GM19351 (cell line): ENCODE measurements at regions not wholly inside any gene's neighbourhood (a gene's known extent, or its start where the extent isn't known, plus 50 kb on each side); places are given as distances from the start of the nearest gene placed in this dataset.

Experiments
- ATAC-seq: cut with Tn5 transposase; IDR thresholded peaks from one replicate; pipeline ENCODE4 v1.9.1; 2021; ENCODE audit warnings: mild to moderate bottlenecking, moderate library complexity; ENCODE audit not compliant: unreplicated experiment

- ATAC-seq = no peak
Measured at GRCh38 chr7:52712938-52713337, 322.5 kb upstream of the POM121L12 start.

GRCh38 chr7:52711951-52712350, 323.5 kb upstream of the POM121L12 start:
- ATAC-seq = no peak

GRCh38 chr7:52708846-52709245, 326.6 kb upstream of the POM121L12 start:
- no peak for ATAC-seq

GRCh38 chr7:52705768-52706167, 329.7 kb upstream of the POM121L12 start:
- no peak for ATAC-seq

GRCh38 chr7:52700349-52700748, 335.1 kb upstream of the POM121L12 start:
- no peak for ATAC-seq

GRCh38 chr7:52695973-52696595, 339.3 kb upstream of the POM121L12 start:
- ATAC-seq = no peak

GRCh38 chr7:52691257-52691656, 344.2 kb upstream of the POM121L12 start:
- ATAC-seq = no peak

GRCh38 chr7:52689912-52690311, 345.5 kb upstream of the POM121L12 start:
- no peak for ATAC-seq

- ATAC-seq = no peak
Measured at GRCh38 chr7:52685333-52685732, 350.1 kb upstream of the POM121L12 start.

- no peak for ATAC-seq
Measured at GRCh38 chr7:52684388-52684787, 351.0 kb upstream of the POM121L12 start.

- ATAC-seq = no peak
Measured at GRCh38 chr7:52682993-52683392, 352.4 kb upstream of the POM121L12 start.

GRCh38 chr7:52670608-52671225, 364.7 kb upstream of the POM121L12 start:
- no peak for ATAC-seq

- no peak for ATAC-seq
Measured at GRCh38 chr7:52669031-52669430, 366.4 kb upstream of the POM121L12 start.

GRCh38 chr7:52668435-52668834, 367.0 kb upstream of the POM121L12 start:
- no peak for ATAC-seq

- ATAC-seq = no peak
Measured at GRCh38 chr7:52659178-52659577, 376.3 kb upstream of the POM121L12 start.

GRCh38 chr7:52656098-52656497, 379.3 kb upstream of the POM121L12 start:
- no peak for ATAC-seq

GRCh38 chr7:52652621-52653020, 382.8 kb upstream of the POM121L12 start:
- ATAC-seq = no peak

GRCh38 chr7:52648872-52649271, 386.6 kb upstream of the POM121L12 start:
- ATAC-seq = no peak

- no peak for ATAC-seq
Measured at GRCh38 chr7:52647046-52647445, 388.4 kb upstream of the POM121L12 start.

- ATAC-seq = no peak
Measured at GRCh38 chr7:52639981-52640380, 395.5 kb upstream of the POM121L12 start.

- no peak for ATAC-seq
Measured at GRCh38 chr7:52639126-52639525, 396.3 kb upstream of the POM121L12 start.

GRCh38 chr7:52635021-52635420, 400.4 kb upstream of the POM121L12 start:
- no peak for ATAC-seq

- ATAC-seq = no peak
Measured at GRCh38 chr7:52620849-52621248, 414.6 kb upstream of the POM121L12 start.
